ENCODE measurements at regions not wholly inside any gene's neighbourhood (a gene's known extent, or its start where the extent isn't known, plus 50 kb on each side); places are given as distances from the start of the nearest gene placed in this dataset.
"Not testable (repeated sequence)": the region's sequence is repeated elsewhere in the genome, so short reads cannot be mapped to it uniquely, and the experiment has no call there.

DNA sequence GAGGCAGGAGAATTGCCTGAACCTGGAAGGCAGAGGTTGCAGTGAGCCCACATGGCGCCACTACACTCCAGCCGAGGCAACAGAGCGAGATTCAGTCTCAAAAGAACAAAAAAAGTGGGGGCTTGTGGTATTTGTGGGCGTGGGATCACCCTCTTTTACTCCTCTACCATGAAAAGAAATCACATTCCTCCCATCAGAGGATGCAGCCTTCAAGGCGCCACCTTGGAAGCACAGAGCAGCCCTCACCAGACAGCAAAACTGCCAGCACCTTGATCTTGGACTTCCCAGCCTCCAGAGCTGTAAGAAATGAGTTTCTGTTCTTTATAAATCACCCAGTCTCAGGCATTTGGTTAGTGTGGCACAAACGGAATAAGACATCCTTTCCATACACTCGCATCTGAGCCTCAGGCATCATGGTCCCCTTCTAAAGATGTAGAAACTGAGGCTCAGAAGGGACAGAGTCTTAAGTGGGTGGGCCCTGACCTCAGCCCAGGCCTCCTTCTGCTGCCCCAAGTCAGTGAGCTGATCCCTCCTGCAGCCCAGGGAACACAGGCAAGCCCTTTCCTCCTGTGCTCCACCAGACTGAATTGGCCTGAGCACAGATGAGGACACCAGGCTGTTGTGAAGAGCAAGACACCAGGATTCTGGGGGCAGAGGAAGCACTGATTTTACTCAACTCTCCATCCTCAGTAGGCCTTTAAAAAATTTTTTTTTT, 201.7 kb upstream of the LINGO1 start:
- no peak overlapping the region for H3K27ac ChIP-seq
- ATAC-seq = no peak
- WGBS, 2 donors (ENCODE audit: low coverage in 1 of 2) = 88% methylated on average over 1 of the region's 7 CpGs; no CpG with 5 or more reads in 1 of the 2 donors
- no peaks in the 10 kb centered on the region for H3K9me3 ChIP-seq
- no peaks in the 10 kb centered on the region for H3K36me3 ChIP-seq
- TF ChIP-seq EP300 (IDR thresholded peaks at IDR 0.05) (no peak), POLR2AphosphoS5 (IDR thresholded peaks at IDR 0.05) (no peak), POLR2A (IDR thresholded peaks at IDR 0.05) (no peak), CTCF (IDR thresholded peaks at IDR 0.05) (no peak)
- no peaks in the 10 kb centered on the region for H3K4me1 ChIP-seq
- H3K27me3 ChIP-seq = peaks cover 71% of the 10 kb centered on the region
- no peak overlapping the region for H3K4me3 ChIP-seq

- Histone ChIP-seq H3K4me3 (no peak overlapping the region), H3K27ac (no peak overlapping the region), H3K9me3 (no peaks in the 10 kb centered on the region), H3K4me1 (no peaks in the 10 kb centered on the region), H3K36me3 (no peaks in the 10 kb centered on the region), H3K27me3 (peaks cover 58% of the 10 kb centered on the region)
- no peak for ATAC-seq
- WGBS, 2 donors (ENCODE audit: low coverage in 1 of 2) = 80% methylated on average over 2 of the region's 2 CpGs; no CpG with 5 or more reads in 1 of the 2 donors
- TF ChIP-seq POLR2AphosphoS5 (IDR thresholded peaks at IDR 0.05) (no peak), CTCF (IDR thresholded peaks at IDR 0.05) (no peak), EP300 (IDR thresholded peaks at IDR 0.05) (no peak), POLR2A (IDR thresholded peaks at IDR 0.05) (no peak)
Measured at GRCh38 chr15:77832874-77833273, 200.2 kb upstream of the LINGO1 start.

- TF ChIP-seq EP300 (IDR thresholded peaks at IDR 0.05) (no peak), POLR2A (IDR thresholded peaks at IDR 0.05) (no peak), CTCF (IDR thresholded peaks at IDR 0.05) (no peak), POLR2AphosphoS5 (IDR thresholded peaks at IDR 0.05) (no peak)
- no peak for ATAC-seq
- Histone ChIP-seq H3K27me3 (peaks cover 50% of the 10 kb centered on the region), H3K27ac (no peak overlapping the region), H3K4me1 (no peaks in the 10 kb centered on the region), H3K9me3 (no peaks in the 10 kb centered on the region), H3K36me3 (no peaks in the 10 kb centered on the region), H3K4me3 (no peak overlapping the region)
- WGBS, 2 donors (ENCODE audit: low coverage in 1 of 2) = 58 to 73% methylated on average over 2 to 3 of the region's 4 CpGs
Measured at GRCh38 chr15:77831986-77832385, 199.3 kb upstream of the LINGO1 start.

DNA sequence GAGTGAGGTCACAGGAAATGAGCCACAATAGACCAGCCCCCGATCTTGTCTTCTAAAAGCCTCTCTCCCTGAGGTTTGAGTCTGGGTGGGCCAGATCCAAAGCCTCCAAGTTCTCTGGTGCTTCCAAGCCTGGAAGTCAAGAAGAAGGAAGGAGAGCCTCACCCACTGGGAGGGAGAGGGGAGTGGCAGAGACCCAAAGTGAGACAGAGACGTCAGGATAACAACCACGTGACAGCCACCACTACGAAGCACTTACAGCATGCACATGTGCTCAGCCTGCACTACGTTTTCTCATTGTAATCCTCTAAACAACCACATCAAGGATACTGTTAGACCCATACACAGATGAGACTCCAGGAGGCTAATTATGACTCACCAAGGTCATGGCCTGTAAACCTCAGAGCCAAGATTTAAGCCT, 197.3 kb upstream of the LINGO1 start:
- Histone ChIP-seq H3K4me1 (no peaks in the 10 kb centered on the region), H3K9me3 (no peaks in the 10 kb centered on the region), H3K27ac (no peak overlapping the region), H3K4me3 (no peak overlapping the region), H3K27me3 (peaks cover 30% of the 10 kb centered on the region), H3K36me3 (no peaks in the 10 kb centered on the region)
- WGBS, 2 donors (ENCODE audit: low coverage in 1 of 2) = 41 to 55% methylated on average over 2 to 5 of the region's 5 CpGs
- TF ChIP-seq CTCF (IDR thresholded peaks at IDR 0.05) (no peak), POLR2A (IDR thresholded peaks at IDR 0.05) (no peak), EP300 (IDR thresholded peaks at IDR 0.05) (no peak), POLR2AphosphoS5 (IDR thresholded peaks at IDR 0.05) (no peak)
- no peak for ATAC-seq

DNA sequence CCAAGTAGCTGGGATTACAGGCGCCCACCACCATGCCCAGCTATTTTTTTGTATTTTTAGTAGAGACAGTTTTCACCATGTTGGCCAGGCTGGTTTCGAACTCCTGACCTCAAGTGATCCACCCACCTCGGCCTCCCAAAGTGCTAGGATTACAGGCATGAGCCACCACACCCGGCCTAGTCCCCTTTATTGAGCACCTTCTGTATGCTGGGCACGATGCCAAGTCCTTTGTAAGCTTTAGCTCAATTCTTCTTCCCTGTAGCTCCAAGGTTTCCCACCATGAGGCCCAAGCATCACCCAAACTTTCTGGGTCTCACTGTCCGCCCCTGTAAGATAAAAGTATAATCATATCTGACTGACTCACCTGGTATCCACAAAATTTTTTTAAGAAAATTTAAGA, 196.6 kb upstream of the LINGO1 start:
- H3K27me3 ChIP-seq = peaks cover 27% of the 10 kb centered on the region
- not testable (repeated sequence) for H3K36me3 ChIP-seq, H3K9me3 ChIP-seq, H3K4me1 ChIP-seq, ATAC-seq, H3K4me3 ChIP-seq, H3K27ac ChIP-seq
- WGBS, 2 donors (ENCODE audit: low coverage in 1 of 2) = 85 to 92% methylated on average over 4 of the region's 6 CpGs
